Glutamatergic neuron (in vitro differentiated cells): ENCODE measurements at regions not wholly inside any gene's neighbourhood (a gene's known extent, or its start where the extent isn't known, plus 50 kb on each side); places are given as distances from the start of the nearest gene placed in this dataset.

Experiments used
- DNase-seq: peaks from one replicate; pipeline ENCODE4 v3.0.0; 2022
- H3K27ac Mint-ChIP-seq: one replicate; pipeline ENCODE4 v1.8.0; 2020; ENCODE audit warnings: mild to moderate bottlenecking, mixed read lengths, inconsistent platforms; ENCODE audit not compliant: unreplicated experiment
- H3K27me3 Mint-ChIP-seq: one replicate; pipeline ENCODE4 v1.8.0; 2020; ENCODE audit warnings: mild to moderate bottlenecking, moderate library complexity, mixed read lengths, inconsistent platforms; ENCODE audit not compliant: unreplicated experiment
- H3K36me3 Mint-ChIP-seq: one replicate; pipeline ENCODE4 v1.8.0; 2020; ENCODE audit warnings: mild to moderate bottlenecking, mixed read lengths, inconsistent platforms; ENCODE audit not compliant: unreplicated experiment
- H3K4me1 Mint-ChIP-seq: one replicate; pipeline ENCODE4 v1.8.0; 2020; ENCODE audit warnings: mild to moderate bottlenecking, low read depth, mixed read lengths, inconsistent platforms; ENCODE audit not compliant: unreplicated experiment
- H3K4me3 Mint-ChIP-seq: one replicate; pipeline ENCODE4 v1.8.0; 2020; ENCODE audit warnings: mild to moderate bottlenecking, mixed read lengths, inconsistent platforms; ENCODE audit not compliant: unreplicated experiment
- H3K9me3 Mint-ChIP-seq: one replicate; pipeline ENCODE4 v1.8.0; 2020; ENCODE audit warnings: mild to moderate bottlenecking, moderate library complexity, mixed read lengths, inconsistent platforms; ENCODE audit not compliant: unreplicated experiment
- CTCF ChIP-seq: fragments of 200-600 bp; sonication (generic); IDR thresholded peaks from one replicate; pipeline ENCODE4 v1.5.0; 2021; ENCODE audit not compliant: partially characterized antibody, unreplicated experiment

GRCh38 chr1:181369416-181369815 lies 113.9 kb upstream of the CACNA1E start:
- DNase-seq = no peak
- H3K27ac Mint-ChIP-seq = no peak overlapping the region
- H3K27me3 Mint-ChIP-seq = no peaks in the 10 kb centered on the region
- H3K4me3 Mint-ChIP-seq = no peak overlapping the region
- H3K4me1 Mint-ChIP-seq = no peaks in the 10 kb centered on the region
- H3K9me3 Mint-ChIP-seq = peaks cover 2% of the 10 kb centered on the region
- no peak for TF ChIP-seq CTCF
- H3K36me3 Mint-ChIP-seq = peaks cover 6% of the 10 kb centered on the region

- Mint-ChIP-seq H3K27ac (no peak overlapping the region), H3K36me3 (no peaks in the 10 kb centered on the region), H3K4me1 (peaks cover 2% of the 10 kb centered on the region), H3K4me3 (no peak overlapping the region), H3K9me3 (no peaks in the 10 kb centered on the region), H3K27me3 (peaks cover 2% of the 10 kb centered on the region)
- TF ChIP-seq CTCF = no peak
- no peak for DNase-seq
Measured at GRCh38 chr1:181383695-181384094, 99.6 kb upstream of the CACNA1E start.

GRCh38 chr1:181386340-181386739 lies 97.0 kb upstream of the CACNA1E start:
- Mint-ChIP-seq H3K9me3 (no peaks in the 10 kb centered on the region), H3K36me3 (peaks cover 5% of the 10 kb centered on the region), H3K4me1 (peaks cover 10% of the 10 kb centered on the region), H3K27ac (no peak overlapping the region), H3K4me3 (no peak overlapping the region), H3K27me3 (peaks cover 4% of the 10 kb centered on the region)
- no peak for TF ChIP-seq CTCF
- no peak for DNase-seq

- Mint-ChIP-seq H3K27ac (no peak overlapping the region), H3K4me1 (peaks cover 16% of the 10 kb centered on the region), H3K36me3 (peaks cover 5% of the 10 kb centered on the region), H3K27me3 (peaks cover 8% of the 10 kb centered on the region), H3K9me3 (no peaks in the 10 kb centered on the region), H3K4me3 (no peak overlapping the region)
- no peak for DNase-seq
- TF ChIP-seq CTCF = no peak
Measured at GRCh38 chr1:181386951-181387350, 96.4 kb upstream of the CACNA1E start.

- Mint-ChIP-seq H3K4me1 (peaks cover 22% of the 10 kb centered on the region), H3K4me3 (no peak overlapping the region), H3K9me3 (no peaks in the 10 kb centered on the region), H3K36me3 (peaks cover 5% of the 10 kb centered on the region), H3K27me3 (peaks cover 10% of the 10 kb centered on the region), H3K27ac (no peak overlapping the region)
- no peak for DNase-seq
- no peak for TF ChIP-seq CTCF
Measured at GRCh38 chr1:181387702-181388101, 95.6 kb upstream of the CACNA1E start.
